ENCODE measurements at regions not wholly inside any gene's neighbourhood (a gene's known extent, or its start where the extent isn't known, plus 50 kb on each side); places are given as distances from the start of the nearest gene placed in this dataset.

GRCh38 chr14:89004166-89004565 is 179.7 kb downstream of the TTC8 start:
- Mint-ChIP-seq H3K4me3 (ENCODE audit: unreplicated experiment) (no peak overlapping the region), H3K27me3 (ENCODE audit: low read depth, unreplicated experiment) (no peaks in the 10 kb centered on the region), H3K9me3 (ENCODE audit: unreplicated experiment) (peaks cover 18% of the 10 kb centered on the region), H3K4me1 (ENCODE audit: low read depth, unreplicated experiment) (peaks cover 14% of the 10 kb centered on the region), H3K36me3 (ENCODE audit: low read depth, unreplicated experiment) (peaks cover 4% of the 10 kb centered on the region), H3K27ac (ENCODE audit: unreplicated experiment) (no peak overlapping the region)
- FAIRE-seq (no peak), DNase-seq (ENCODE audit: low read depth) (peak; percentile 39)
- no peaks in the 10 kb centered on the region for H3K36me3 ChIP-seq (ENCODE audit: insufficient read depth, low read length)
- H3K4me1 ChIP-seq (ENCODE audit: insufficient read depth, low read length), result peaks cover 17% of the 10 kb centered on the region
- no peak overlapping the region for H3K9ac ChIP-seq (ENCODE audit: low read length)
- no peak overlapping the region for H3K4me3 ChIP-seq (ENCODE audit: insufficient read depth, low read depth, low read length)
- no peak overlapping the region for H3K4me2 ChIP-seq (ENCODE audit: low read length)
- no peaks in the 10 kb centered on the region for H3K9me3 ChIP-seq (ENCODE audit: insufficient read depth, low read depth, low read length)
- no peaks in the 10 kb centered on the region for H3K27me3 ChIP-seq (ENCODE audit: insufficient read depth, low read length)
- no peak overlapping the region for H3K27ac ChIP-seq (ENCODE audit: low read depth, low read length)
- no peak overlapping the region for H2AFZ ChIP-seq (ENCODE audit: low read depth, low read length)
- H4K20me1 ChIP-seq (ENCODE audit: insufficient read depth, low read length), result no peaks in the 10 kb centered on the region
- no peaks in the 10 kb centered on the region for H3K79me2 ChIP-seq (ENCODE audit: insufficient read depth, low read length)
- TF ChIP-seq CTCF (IDR thresholded peaks at IDR 0.05; ENCODE audit: insufficient read depth, low read depth, low read length) (no peak), EZH2 (IDR thresholded peaks at IDR 0.05; ENCODE audit: insufficient read depth, low read length) (no peak)

- Histone ChIP-seq H3K9me3 (ENCODE audit: insufficient read depth, low read depth, low read length) (no peaks in the 10 kb centered on the region), H3K9ac (ENCODE audit: low read length) (no peak overlapping the region), H3K79me2 (ENCODE audit: insufficient read depth, low read length) (no peaks in the 10 kb centered on the region), H3K27ac (ENCODE audit: low read depth, low read length) (no peak overlapping the region), H3K4me2 (ENCODE audit: low read length) (no peak overlapping the region), H3K36me3 (ENCODE audit: insufficient read depth, low read length) (no peaks in the 10 kb centered on the region), H4K20me1 (ENCODE audit: insufficient read depth, low read length) (no peaks in the 10 kb centered on the region), H3K4me3 (ENCODE audit: insufficient read depth, low read depth, low read length) (no peak overlapping the region), H2AFZ (ENCODE audit: low read depth, low read length) (no peak overlapping the region), H3K4me1 (ENCODE audit: insufficient read depth, low read length) (no peaks in the 10 kb centered on the region), H3K27me3 (ENCODE audit: insufficient read depth, low read length) (no peaks in the 10 kb centered on the region)
- Mint-ChIP-seq H3K4me3 (ENCODE audit: unreplicated experiment) (no peak overlapping the region), H3K9me3 (ENCODE audit: unreplicated experiment) (peaks cover 10% of the 10 kb centered on the region), H3K4me1 (ENCODE audit: low read depth, unreplicated experiment) (peaks cover 2% of the 10 kb centered on the region), H3K27me3 (ENCODE audit: low read depth, unreplicated experiment) (no peaks in the 10 kb centered on the region), H3K36me3 (ENCODE audit: low read depth, unreplicated experiment) (no peaks in the 10 kb centered on the region), H3K27ac (ENCODE audit: unreplicated experiment) (no peak overlapping the region)
- no peak for TF ChIP-seq CTCF (IDR thresholded peaks at IDR 0.05; ENCODE audit: insufficient read depth, low read depth, low read length)
- no peak for TF ChIP-seq EZH2 (IDR thresholded peaks at IDR 0.05; ENCODE audit: insufficient read depth, low read length)
- FAIRE-seq (no peak), DNase-seq (ENCODE audit: low read depth) (no peak)
Measured at GRCh38 chr14:89007906-89008305, 183.5 kb downstream of the TTC8 start.

- no peak overlapping the region for H3K4me2 ChIP-seq (ENCODE audit: low read length)
- TF ChIP-seq CTCF (IDR thresholded peaks at IDR 0.05; ENCODE audit: insufficient read depth, low read depth, low read length) (no peak), EZH2 (IDR thresholded peaks at IDR 0.05; ENCODE audit: insufficient read depth, low read length) (no peak)
- no peak overlapping the region for H2AFZ ChIP-seq (ENCODE audit: low read depth, low read length)
- H3K27me3 ChIP-seq (ENCODE audit: insufficient read depth, low read length), result no peaks in the 10 kb centered on the region
- no peaks in the 10 kb centered on the region for H3K4me1 ChIP-seq (ENCODE audit: insufficient read depth, low read length)
- H3K9me3 Mint-ChIP-seq (ENCODE audit: unreplicated experiment), result peaks cover 2% of the 10 kb centered on the region
- H3K79me2 ChIP-seq (ENCODE audit: insufficient read depth, low read length), result no peaks in the 10 kb centered on the region
- H3K4me3 Mint-ChIP-seq (ENCODE audit: unreplicated experiment), result no peak overlapping the region
- no peaks in the 10 kb centered on the region for H3K36me3 Mint-ChIP-seq (ENCODE audit: low read depth, unreplicated experiment)
- H3K27ac Mint-ChIP-seq (ENCODE audit: unreplicated experiment), result no peak overlapping the region
- no peaks in the 10 kb centered on the region for H3K36me3 ChIP-seq (ENCODE audit: insufficient read depth, low read length)
- H3K27me3 Mint-ChIP-seq (ENCODE audit: low read depth, unreplicated experiment), result no peaks in the 10 kb centered on the region
- H3K9ac ChIP-seq (ENCODE audit: low read length), result no peak overlapping the region
- DNase-seq (ENCODE audit: low read depth) (no peak), FAIRE-seq (no peak)
- H3K4me1 Mint-ChIP-seq (ENCODE audit: low read depth, unreplicated experiment), result peaks cover 2% of the 10 kb centered on the region
- no peaks in the 10 kb centered on the region for H4K20me1 ChIP-seq (ENCODE audit: insufficient read depth, low read length)
- no peak overlapping the region for H3K27ac ChIP-seq (ENCODE audit: low read depth, low read length)
- H3K4me3 ChIP-seq (ENCODE audit: insufficient read depth, low read depth, low read length), result no peak overlapping the region
- no peaks in the 10 kb centered on the region for H3K9me3 ChIP-seq (ENCODE audit: insufficient read depth, low read depth, low read length)
Measured at GRCh38 chr14:89011355-89012281, 187.2 kb downstream of the TTC8 start.

All from astrocyte (in vitro differentiated cells and primary cell).